ENCODE measurements at regions not wholly inside any gene's neighbourhood (a gene's known extent, or its start where the extent isn't known, plus 50 kb on each side); places are given as distances from the start of the nearest gene placed in this dataset.

- Histone ChIP-seq H3K4me1 (ENCODE audit: insufficient read depth, low read length) (no peaks in the 10 kb centered on the region), H3K9ac (ENCODE audit: extremely low read depth, insufficient read length, low read length) (no peak overlapping the region), H2BK12ac (ENCODE audit: insufficient read length, low read depth, low read length) (no peak overlapping the region), H3K79me2 (ENCODE audit: insufficient read depth, low read length) (no peaks in the 10 kb centered on the region), H3T11ph (ENCODE audit: low read length) (no peak overlapping the region), H3K79me1 (ENCODE audit: insufficient read depth, low read depth, low read length, poor library complexity, severe bottlenecking) (no peaks in the 10 kb centered on the region), H3K4ac (ENCODE audit: low read depth, low read length) (no peak overlapping the region), H3K9me3 (ENCODE audit: control insufficient read depth, low read depth, low read length) (no peaks in the 10 kb centered on the region), H3K4me2 (ENCODE audit: insufficient read depth, insufficient read length, low read length) (no peak overlapping the region), H3K56ac (ENCODE audit: insufficient read length, low read depth, low read length) (no peak overlapping the region), H4K5ac (ENCODE audit: insufficient read length, low read depth, low read length) (no peak overlapping the region), H3K14ac (ENCODE audit: insufficient read depth, low read length) (no peak overlapping the region), H3K23me2 (ENCODE audit: insufficient read length, low read depth, low read length, poor library complexity, severe bottlenecking) (no peaks in the 10 kb centered on the region), H2BK120ac (ENCODE audit: low read depth, low read length, poor library complexity, severe bottlenecking) (no peak overlapping the region), H2AFZ (ENCODE audit: low read length) (no peak overlapping the region), H3K18ac (ENCODE audit: insufficient read length, low read depth, low read length) (no peak overlapping the region), H3K27ac (ENCODE audit: insufficient read length, low read depth, low read length) (no peak overlapping the region), H4K8ac (replicated peaks; ENCODE audit: insufficient read length, low read depth, low read length) (no peak overlapping the region), H3K27me3 (ENCODE audit: insufficient read depth, low read length) (no peaks in the 10 kb centered on the region), H4K20me1 (ENCODE audit: control insufficient read depth, insufficient read depth, insufficient read length) (no peaks in the 10 kb centered on the region), H2BK5ac (ENCODE audit: insufficient read length, low read length) (no peak overlapping the region), H3K23ac (ENCODE audit: insufficient read length, low read depth, low read length) (no peak overlapping the region), H4K91ac (ENCODE audit: insufficient read length, low read depth, low read length) (no peak overlapping the region), H2AK5ac (ENCODE audit: insufficient read length, low read length) (no peak overlapping the region), H2BK20ac (ENCODE audit: low read depth, low read length, poor library complexity, severe bottlenecking) (no peak overlapping the region), H2BK15ac (ENCODE audit: low read depth, low read length) (no peak overlapping the region)
- TF ChIP-seq CTCF (conservative IDR thresholded peaks at IDR 0.05), result no peak
- WGBS (ENCODE audit: extremely low coverage, insufficient read length, low lambda C conversion rate), result no CpG with 5 or more reads among the region's 1 CpG
- no peak for DNase-seq
- H3K4me3 Mint-ChIP-seq, result no peak overlapping the region
- H3K27me3 Mint-ChIP-seq (ENCODE audit: low read depth), result peaks cover 1% of the 10 kb centered on the region; the same call in 1 of the 2 replicates
- no peak overlapping the region for H3K27ac Mint-ChIP-seq
- 0 out of 5 replicates have a peak, but pooled peaks cover 0 to 5% of the 10 kb centered on the region in 2 experiments for H3K9me3 Mint-ChIP-seq
- H3K36me3 Mint-ChIP-seq (ENCODE audit: insufficient read depth in 1 of 3, low read depth in 3 of 3), result no peaks in the 10 kb centered on the region
- H3K4me1 Mint-ChIP-seq, result no peaks in the 10 kb centered on the region
These were observed 188.9 kb upstream of the SERP2 start for GRCh38 chr13:44184740-44185139.

All from H9 (cell line).